ENCODE measurements at regions not wholly inside any gene's neighbourhood (a gene's known extent, or its start where the extent isn't known, plus 50 kb on each side); places are given as distances from the start of the nearest gene placed in this dataset.

- dilution Hi-C loops (cut with MboI; ENCODE audit: extremely low pct_ligation_motif_present, low sequenced_read_pairs) = no loop called here
- Histone ChIP-seq H3K9me1 (ENCODE audit: control insufficient read depth, extremely low read depth, insufficient read depth, low read length) (no peaks in the 10 kb centered on the region), H3K4me1 (ENCODE audit: control insufficient read depth, extremely low read depth, insufficient read depth, low read length) (no peaks in the 10 kb centered on the region), H3K9ac (ENCODE audit: control insufficient read depth, extremely low read depth, insufficient read depth, low read length) (no peak overlapping the region), H3K9me3 (ENCODE audit: control insufficient read depth, low read depth, low read length) (no peaks in the 10 kb centered on the region), H3K4me3 (ENCODE audit: control insufficient read depth in 2 of 3, extremely low read depth in 1 of 3, insufficient read depth in 2 of 3, low read depth in 1 of 3, low read length in 3 of 3) (no peak overlapping the region), H4K20me1 (ENCODE audit: control insufficient read depth, extremely low read depth, insufficient read depth, low read length) (no peaks in the 10 kb centered on the region), H3K4me2 (ENCODE audit: control insufficient read depth, extremely low read depth, insufficient read depth, low read depth, low read length) (no peak overlapping the region), H3K36me3 (ENCODE audit: control insufficient read depth in 2 of 2, extremely low read depth in 1 of 2, insufficient read depth in 2 of 2, low read length in 2 of 2) (no peaks in the 10 kb centered on the region), H3K27ac (ENCODE audit: control insufficient read depth, insufficient read depth, low read length) (no peak overlapping the region), H2AFZ (ENCODE audit: control insufficient read depth, low read length) (no peak overlapping the region), H3K27me3 (ENCODE audit: control insufficient read depth, extremely low read depth, insufficient read depth, low read length) (no peaks in the 10 kb centered on the region), H3K79me2 (ENCODE audit: control insufficient read depth, insufficient read depth, low read length) (no peaks in the 10 kb centered on the region)
- no peak for DNase-seq (ENCODE audit: low read depth, low spot score)
- TF ChIP-seq CTCF (optimal IDR thresholded peaks at IDR 0.05 in 1 of 3, IDR thresholded peaks at IDR 0.05 in 1 of 3, conservative IDR thresholded peaks at IDR 0.05 in 1 of 3; ENCODE audit: extremely low read depth in 1 of 3, insufficient read depth in 2 of 3, low read length in 3 of 3) (no peak), EZH2 (IDR thresholded peaks at IDR 0.05; ENCODE audit: low read length) (no peak)
- no peak for FAIRE-seq
Observed at GRCh38 chr4:66602622-66603021, 932.3 kb upstream of the EPHA5 start.

- Histone ChIP-seq H3K36me3 (ENCODE audit: control insufficient read depth in 2 of 2, extremely low read depth in 1 of 2, insufficient read depth in 2 of 2, low read length in 2 of 2) (no peaks in the 10 kb centered on the region), H3K9me3 (ENCODE audit: control insufficient read depth, low read depth, low read length) (no peaks in the 10 kb centered on the region), H3K27me3 (ENCODE audit: control insufficient read depth, extremely low read depth, insufficient read depth, low read length) (no peaks in the 10 kb centered on the region), H2AFZ (ENCODE audit: control insufficient read depth, low read length) (no peak overlapping the region), H3K79me2 (ENCODE audit: control insufficient read depth, insufficient read depth, low read length) (no peaks in the 10 kb centered on the region), H3K9ac (ENCODE audit: control insufficient read depth, extremely low read depth, insufficient read depth, low read length) (no peak overlapping the region), H3K9me1 (ENCODE audit: control insufficient read depth, extremely low read depth, insufficient read depth, low read length) (no peaks in the 10 kb centered on the region), H3K4me1 (ENCODE audit: control insufficient read depth, extremely low read depth, insufficient read depth, low read length) (no peaks in the 10 kb centered on the region), H3K4me2 (ENCODE audit: control insufficient read depth, extremely low read depth, insufficient read depth, low read depth, low read length) (no peak overlapping the region), H3K4me3 (ENCODE audit: control insufficient read depth in 2 of 3, extremely low read depth in 1 of 3, insufficient read depth in 2 of 3, low read depth in 1 of 3, low read length in 3 of 3) (no peak overlapping the region), H3K27ac (ENCODE audit: control insufficient read depth, insufficient read depth, low read length) (no peak overlapping the region), H4K20me1 (ENCODE audit: control insufficient read depth, extremely low read depth, insufficient read depth, low read length) (no peaks in the 10 kb centered on the region)
- dilution Hi-C loops (cut with MboI; ENCODE audit: extremely low pct_ligation_motif_present, low sequenced_read_pairs) = no loop called here
- TF ChIP-seq CTCF (optimal IDR thresholded peaks at IDR 0.05 in 1 of 3, IDR thresholded peaks at IDR 0.05 in 1 of 3, conservative IDR thresholded peaks at IDR 0.05 in 1 of 3; ENCODE audit: extremely low read depth in 1 of 3, insufficient read depth in 2 of 3, low read length in 3 of 3) = no peak
- TF ChIP-seq EZH2 (IDR thresholded peaks at IDR 0.05; ENCODE audit: low read length) = no peak
- no peak for FAIRE-seq
- DNase-seq (ENCODE audit: low read depth, low spot score) = no peak
Observed at GRCh38 chr4:66591968-66592367, 921.7 kb upstream of the EPHA5 start.

All from keratinocyte (primary cell).